ENCODE measurements at regions not wholly inside any gene's neighbourhood (a gene's known extent, or its start where the extent isn't known, plus 50 kb on each side); places are given as distances from the start of the nearest gene placed in this dataset.
"Not testable (repeated sequence)": the region's sequence is repeated elsewhere in the genome, so short reads cannot be mapped to it uniquely, and the experiment has no call there.

DNA sequence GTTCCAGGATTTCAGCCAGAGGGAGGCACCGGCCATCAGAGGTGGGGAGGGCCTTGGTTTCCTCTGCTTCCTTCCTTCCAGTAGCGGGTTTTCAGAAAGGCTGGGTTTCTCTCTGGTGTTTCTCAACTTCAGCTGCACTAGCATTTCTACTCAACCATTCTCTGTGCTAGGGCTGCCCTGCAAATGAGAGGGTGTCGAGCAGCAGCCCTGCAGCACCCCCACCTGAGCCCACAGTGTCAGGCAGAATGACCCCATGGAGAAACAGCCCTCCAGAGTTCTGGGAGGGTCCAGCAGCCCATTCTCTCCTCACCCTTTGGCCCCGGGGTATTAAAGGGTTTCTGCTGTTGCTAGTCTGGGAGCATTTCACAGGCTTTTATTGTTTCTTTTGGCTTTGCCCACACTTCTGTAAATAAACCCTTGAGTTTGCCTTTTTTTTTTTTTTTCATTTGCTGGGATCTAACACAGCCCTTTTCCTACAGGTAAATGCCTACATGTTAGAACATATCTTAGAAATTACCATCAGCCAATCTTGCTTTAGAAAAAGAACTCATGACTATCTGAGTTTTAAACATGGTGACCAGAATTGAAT is 151.5 kb upstream of the VIPR2 start:
- no peak for TF ChIP-seq POLR2AphosphoS5 (IDR thresholded peaks at IDR 0.05)
- TF ChIP-seq POLR2A (IDR thresholded peaks at IDR 0.05) = no peak
- no peak for TF ChIP-seq EP300 (IDR thresholded peaks at IDR 0.05)
- TF ChIP-seq CTCF (IDR thresholded peaks at IDR 0.05) = no peak
- Histone ChIP-seq H3K27ac (no peak overlapping the region), H3K4me1 (no peaks in the 10 kb centered on the region), H3K4me3 (no peak overlapping the region), H3K36me3 (no peaks in the 10 kb centered on the region), H3K9me3 (peaks cover 0 to 9% (median 1%) of the 10 kb centered on the region in 4 donors), H3K27me3 (no peaks in the 10 kb centered on the region)
- intact Hi-C loops (cut with DNase I) = no loop called here
- 47 to 58% methylated on average over 4 of the region's 4 CpGs for WGBS, 2 donors
- DNase-seq = no peak

GRCh38 chr7:159286487-159286886 is 141.8 kb upstream of the VIPR2 start:
- H3K4me1 ChIP-seq; H3K27me3 ChIP-seq; intact Hi-C loops (cut with DNase I); H3K36me3 ChIP-seq; H3K9me3 ChIP-seq; DNase-seq; H3K4me3 ChIP-seq; H3K27ac ChIP-seq: not testable (repeated sequence)

GRCh38 chr7:159281573-159281972 is 136.9 kb upstream of the VIPR2 start:
- 67 to 79% methylated on average over 3 of the region's 3 CpGs for WGBS, 2 donors
- Histone ChIP-seq H3K27ac (no peak overlapping the region), H3K9me3 (peaks cover 0 to 5% (median 1%) of the 10 kb centered on the region in 4 donors), H3K4me1 (no peaks in the 10 kb centered on the region), H3K27me3 (no peaks in the 10 kb centered on the region), H3K4me3 (no peak overlapping the region), H3K36me3 (no peaks in the 10 kb centered on the region)
- intact Hi-C loops (cut with DNase I) = no loop called here
- no peak for DNase-seq
- TF ChIP-seq POLR2A (IDR thresholded peaks at IDR 0.05) (no peak), CTCF (IDR thresholded peaks at IDR 0.05) (no peak), EP300 (IDR thresholded peaks at IDR 0.05) (no peak), POLR2AphosphoS5 (IDR thresholded peaks at IDR 0.05) (no peak)

- Histone ChIP-seq H3K9me3 (peaks cover 0 to 8% (median 0%) of the 10 kb centered on the region in 4 donors), H3K4me1 (no peaks in the 10 kb centered on the region), H3K27me3 (no peaks in the 10 kb centered on the region), H3K27ac (no peak overlapping the region), H3K4me3 (no peak overlapping the region), H3K36me3 (no peaks in the 10 kb centered on the region)
- intact Hi-C loops (cut with DNase I) = no loop called here
- DNase-seq = no peak
- WGBS, 2 donors = 80 to 82% methylated on average over 3 of the region's 3 CpGs
- TF ChIP-seq EP300 (IDR thresholded peaks at IDR 0.05) = no peak
- TF ChIP-seq POLR2A (IDR thresholded peaks at IDR 0.05) = no peak
- TF ChIP-seq CTCF (IDR thresholded peaks at IDR 0.05) = no peak
- no peak for TF ChIP-seq POLR2AphosphoS5 (IDR thresholded peaks at IDR 0.05)
Observed at GRCh38 chr7:159280008-159280407, 135.3 kb upstream of the VIPR2 start.

- no peak for DNase-seq
- Histone ChIP-seq H3K4me3 (no peak overlapping the region), H3K27me3 (no peaks in the 10 kb centered on the region), H3K36me3 (no peaks in the 10 kb centered on the region), H3K27ac (no peak overlapping the region), H3K4me1 (no peaks in the 10 kb centered on the region), H3K9me3 (peaks cover 0 to 14% (median 5%) of the 10 kb centered on the region in 4 donors)
- WGBS, 2 donors = 71 to 75% methylated on average over 3 of the region's 3 CpGs
- TF ChIP-seq CTCF (IDR thresholded peaks at IDR 0.05) (no peak), EP300 (IDR thresholded peaks at IDR 0.05) (no peak), POLR2AphosphoS5 (IDR thresholded peaks at IDR 0.05) (no peak)
- intact Hi-C loops (cut with DNase I) = no loop called here
Observed at GRCh38 chr7:159272739-159273138, 128.1 kb upstream of the VIPR2 start.
